Stimulated activated CD8-positive, alpha-beta memory T cell treated with anti-CD3 and anti-CD28 coated beads, Interleukin-15, amount 100 ng/mL, for 48 hours (primary cell): ENCODE measurements at regions not wholly inside any gene's neighbourhood (a gene's known extent, or its start where the extent isn't known, plus 50 kb on each side); places are given as distances from the start of the nearest gene placed in this dataset.
"Not testable (repeated sequence)": the region's sequence is repeated elsewhere in the genome, so short reads cannot be mapped to it uniquely, and the experiment has no call there.

Experiments
- DNase-seq, 2 donors: peaks; one replicate each; pipeline ENCODE4 v3.0.0-alpha.2; 2020; ENCODE audit warnings: low read depth in 2 of 2

DNA sequence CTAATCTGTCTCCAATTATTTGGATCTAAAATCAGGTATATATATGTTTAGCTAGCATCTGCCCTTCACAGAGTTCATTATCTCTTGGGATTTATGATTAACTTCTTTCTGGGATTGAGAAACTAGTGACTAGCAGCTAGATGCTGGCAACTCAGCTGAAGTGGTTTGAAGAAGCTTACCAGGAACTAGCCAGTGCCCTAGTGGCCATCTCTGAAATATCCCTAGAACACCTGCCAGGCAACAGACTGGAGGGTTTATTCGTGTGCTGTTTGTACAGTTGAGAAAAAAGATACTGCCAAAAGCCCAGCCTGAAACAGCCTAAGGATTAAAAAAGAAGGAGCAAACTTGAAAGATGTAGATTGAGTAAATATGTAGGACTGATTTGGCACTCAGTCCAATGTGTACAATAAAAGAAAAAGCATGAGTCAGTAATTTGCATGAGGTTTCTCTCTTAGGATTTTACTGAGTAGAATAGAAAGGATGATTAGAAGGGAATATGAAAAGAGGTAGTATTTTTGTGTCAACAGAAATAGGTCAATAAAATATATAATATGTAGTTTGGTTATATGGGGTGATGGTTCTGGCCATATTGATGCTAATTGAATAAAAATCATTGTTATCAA is 1144.6 kb upstream of the ADGRL2 start:
- DNase-seq = no peak

DNA sequence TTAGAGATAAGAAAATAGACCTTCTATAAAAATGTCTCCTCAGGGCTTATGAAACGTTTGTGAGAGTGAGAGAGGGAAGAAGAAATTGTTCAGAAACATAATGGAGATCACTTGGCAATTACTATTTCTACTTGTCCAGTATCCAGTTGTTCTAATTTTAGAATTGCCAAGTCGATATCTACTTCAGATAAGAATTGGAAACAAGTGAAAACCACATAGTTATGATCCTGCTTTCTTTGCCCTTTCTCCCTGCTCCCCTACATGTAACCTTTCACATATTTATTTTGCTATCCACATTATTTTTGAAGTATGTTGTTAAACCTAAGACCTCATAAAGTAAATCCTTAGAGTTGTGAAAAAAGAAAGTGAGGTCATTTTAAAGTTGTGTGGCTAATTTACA is 1154.7 kb upstream of the ADGRL2 start:
- no peak for DNase-seq

DNA sequence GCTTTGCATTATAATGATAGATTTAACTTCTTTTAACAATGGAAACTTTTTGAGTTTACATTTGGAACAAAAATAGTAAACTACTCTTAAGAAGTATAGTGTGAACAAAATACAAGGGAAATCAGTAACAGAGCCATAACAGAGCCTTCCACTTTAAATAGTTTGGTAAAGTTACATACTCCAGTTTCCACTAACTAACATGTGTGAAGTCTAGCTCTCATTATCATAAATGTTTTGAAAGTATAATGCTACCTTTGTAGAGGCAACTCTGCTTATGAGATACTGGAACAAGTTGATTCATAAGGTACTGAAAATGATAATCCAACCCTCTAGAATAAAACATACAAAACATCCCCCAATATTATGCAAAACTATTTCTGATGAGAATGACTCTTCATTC is 1155.1 kb upstream of the ADGRL2 start:
- DNase-seq = no peak

DNA sequence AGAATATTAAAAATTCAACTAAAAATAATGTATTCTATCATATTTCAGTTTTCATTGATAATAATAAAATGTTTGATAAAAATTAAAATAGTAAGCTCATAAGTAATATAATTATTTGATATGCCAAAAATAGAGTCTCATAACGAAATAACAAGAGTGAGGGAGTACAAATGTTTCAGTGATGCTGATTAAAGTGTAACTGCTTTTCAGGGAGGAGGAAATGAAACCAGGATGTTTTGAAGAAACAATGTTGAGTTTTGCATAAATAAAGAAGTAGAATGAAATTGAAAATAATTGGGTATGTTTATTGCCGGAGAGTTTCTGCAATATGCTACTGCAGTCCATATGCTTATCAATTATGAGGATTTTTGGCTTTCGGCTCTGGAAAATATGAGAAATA is 1159.8 kb upstream of the ADGRL2 start:
- no peak for DNase-seq

DNA sequence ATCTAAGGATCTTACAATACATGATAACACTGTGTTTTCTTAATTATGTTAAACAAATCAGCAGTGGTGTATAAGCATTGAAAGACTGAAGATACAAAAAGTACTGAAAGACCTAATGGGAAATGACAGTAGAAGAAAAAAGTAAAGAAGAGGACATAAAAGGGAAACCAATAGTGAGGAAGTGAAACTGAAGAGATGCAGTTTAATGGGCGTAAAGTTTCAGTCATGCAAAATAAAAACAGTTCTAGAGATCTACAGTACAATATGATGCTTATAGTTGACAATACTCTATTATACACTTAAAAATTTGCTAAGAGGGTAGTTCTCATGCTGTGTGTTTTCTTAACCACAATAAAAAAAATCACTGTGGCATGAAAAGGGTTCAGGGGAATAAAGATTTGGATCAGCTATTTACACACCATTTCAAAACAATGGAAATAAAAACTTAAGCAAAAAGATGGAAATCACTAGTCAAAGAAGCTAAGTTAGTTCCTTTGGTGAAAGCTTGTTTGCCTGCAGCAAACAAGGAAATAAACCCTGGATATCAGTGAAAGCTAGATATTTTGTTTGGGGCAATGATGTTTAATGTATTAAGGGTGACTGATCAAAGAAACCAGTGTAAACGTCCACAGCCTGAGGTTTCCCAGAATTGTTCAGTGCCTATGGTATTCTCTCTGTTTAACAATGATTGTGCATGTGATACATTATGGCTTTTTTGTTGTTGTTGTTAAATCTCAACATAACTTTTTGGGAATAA is 1160.8 kb upstream of the ADGRL2 start:
- no peak for DNase-seq

DNA sequence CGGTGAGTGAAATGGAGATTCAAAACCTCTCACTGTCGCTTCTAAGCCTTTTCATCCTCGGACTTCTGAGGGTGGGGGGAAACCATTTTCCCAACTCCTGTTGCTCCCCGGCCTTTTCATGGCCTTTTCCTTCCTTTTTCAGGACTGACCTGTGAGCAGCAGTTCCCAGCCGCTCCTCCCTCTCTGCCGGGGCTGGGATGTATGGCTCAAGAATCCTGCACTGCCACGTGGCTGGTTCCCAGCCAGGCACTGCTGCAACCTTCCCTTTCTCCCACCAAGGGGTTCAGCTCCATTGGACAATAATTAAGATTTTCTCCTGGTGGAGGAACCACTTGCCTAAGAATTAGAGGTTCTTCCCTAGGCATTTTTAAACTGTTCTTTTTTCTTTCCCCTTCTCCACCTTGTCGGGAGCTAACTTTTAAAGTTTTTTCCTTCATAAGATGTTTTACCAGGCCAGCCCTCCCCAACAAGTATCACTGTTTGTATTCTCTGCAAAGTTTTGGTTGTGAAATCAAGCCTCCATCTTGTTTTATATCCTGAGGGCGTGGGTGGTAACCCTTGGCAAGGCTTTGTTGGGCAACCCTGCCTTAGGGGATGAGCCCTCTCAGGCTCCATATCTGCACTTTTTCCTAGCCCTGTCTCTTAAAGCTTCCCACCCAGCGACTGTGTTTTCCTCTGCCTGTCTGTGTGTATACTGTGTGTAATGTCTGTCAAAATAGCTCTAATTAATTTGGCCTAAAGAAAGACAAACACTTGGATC is 1166.6 kb upstream of the ADGRL2 start:
- no peak for DNase-seq

DNA sequence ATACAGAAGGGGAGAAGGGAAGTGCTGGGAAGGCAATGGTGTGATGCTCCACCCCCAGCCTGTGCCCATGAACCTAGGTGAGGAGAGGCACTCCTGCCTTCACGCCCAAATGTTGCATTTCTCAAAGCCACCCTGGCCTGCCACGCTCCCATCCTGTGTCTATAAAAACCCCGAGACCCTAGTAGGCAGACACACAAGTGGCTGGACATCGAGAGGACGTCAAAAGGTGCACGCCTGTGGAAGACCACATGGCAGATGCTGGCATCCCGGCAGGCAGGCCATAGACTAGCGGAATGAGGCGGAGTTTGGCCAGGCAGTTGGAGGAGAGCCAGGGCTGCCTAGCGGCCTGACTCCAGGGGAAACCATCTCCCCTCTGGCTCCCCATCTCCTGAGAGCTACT is 1168.5 kb upstream of the ADGRL2 start:
- DNase-seq = no peak

DNA sequence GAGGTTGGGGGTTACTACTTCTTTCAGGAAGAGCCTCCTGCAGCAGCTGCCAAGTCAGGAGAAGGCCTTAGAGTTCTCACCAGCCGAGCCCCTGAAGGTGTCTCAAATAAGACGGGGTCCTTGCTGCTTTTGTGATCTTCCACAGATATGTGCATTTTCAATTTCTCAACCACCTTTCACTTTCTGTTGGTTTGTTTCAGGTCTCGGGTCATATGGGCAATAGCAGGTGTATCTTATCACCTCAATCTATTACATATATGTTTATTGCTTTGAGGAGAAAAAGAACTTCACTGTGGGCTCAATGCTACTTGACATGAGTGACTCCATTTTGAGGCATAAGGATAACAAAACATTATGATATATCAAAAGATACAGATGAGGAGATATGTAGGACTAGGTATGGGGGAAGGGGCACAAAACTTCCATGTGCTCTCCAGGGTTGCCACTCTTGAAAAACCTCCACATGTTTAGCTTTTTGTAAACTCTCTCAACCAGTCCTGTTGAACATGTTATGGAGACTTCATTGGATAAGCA is 1171.4 kb upstream of the ADGRL2 start:
- no peak for DNase-seq

DNA sequence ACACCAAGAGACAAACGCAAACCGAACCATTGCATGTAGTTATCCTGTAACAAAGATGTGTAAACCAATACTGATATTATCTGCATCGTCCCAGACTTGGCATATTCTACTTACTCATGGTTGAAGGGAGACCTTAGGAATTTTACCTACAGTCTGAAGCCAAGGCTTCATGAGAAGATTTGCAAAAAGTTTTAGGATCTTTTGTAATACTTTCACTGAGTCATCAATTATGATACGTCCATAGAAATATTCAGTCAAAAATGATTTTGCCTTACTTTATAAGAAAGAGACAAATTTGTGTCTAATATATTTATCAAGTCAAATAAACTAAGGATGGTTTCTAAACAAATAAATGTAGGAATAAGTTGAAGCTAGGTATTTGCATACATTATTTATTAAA is 1176.1 kb upstream of the ADGRL2 start:
- no peak for DNase-seq

DNA sequence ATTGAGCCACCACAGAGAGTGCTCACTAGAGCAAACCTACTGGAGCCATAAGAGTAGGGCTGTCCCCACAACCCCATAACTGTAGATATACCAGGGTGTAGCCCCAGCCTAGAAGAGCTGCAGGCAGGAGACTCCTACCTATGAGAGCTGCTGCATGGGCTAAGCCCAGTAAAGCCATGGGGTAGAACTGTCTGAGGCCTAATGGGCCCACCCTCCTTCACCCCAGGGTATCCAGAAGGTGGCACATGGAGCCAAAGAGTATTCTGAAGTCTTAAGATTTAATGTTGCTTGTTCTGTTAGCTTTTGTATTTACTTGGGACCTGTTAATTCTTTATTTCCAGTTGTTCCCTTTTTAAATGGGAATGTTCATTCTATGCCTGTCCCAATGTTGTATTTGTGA is 1193.7 kb upstream of the ADGRL2 start:
- DNase-seq = no peak

DNA sequence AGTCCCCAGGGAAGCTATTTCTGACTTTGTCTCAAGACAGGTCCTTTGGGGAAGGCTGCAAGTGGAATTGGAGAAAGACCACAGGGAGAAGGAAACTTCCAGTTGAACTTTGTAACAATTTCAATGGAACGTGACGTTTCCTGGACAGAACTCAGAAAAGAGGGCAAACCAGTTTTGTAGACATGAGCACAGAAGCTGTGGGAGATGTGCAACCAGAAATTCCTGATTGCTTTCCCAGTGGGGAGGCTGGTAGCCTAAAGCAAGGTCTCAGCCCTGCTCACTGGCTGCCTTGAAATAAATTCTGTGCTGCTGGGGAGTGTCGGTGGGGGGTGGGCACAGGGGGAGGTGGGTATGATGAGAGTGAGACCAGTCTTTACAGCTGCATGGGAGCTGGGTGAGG is 1206.7 kb upstream of the ADGRL2 start:
- DNase-seq = no peak

DNA sequence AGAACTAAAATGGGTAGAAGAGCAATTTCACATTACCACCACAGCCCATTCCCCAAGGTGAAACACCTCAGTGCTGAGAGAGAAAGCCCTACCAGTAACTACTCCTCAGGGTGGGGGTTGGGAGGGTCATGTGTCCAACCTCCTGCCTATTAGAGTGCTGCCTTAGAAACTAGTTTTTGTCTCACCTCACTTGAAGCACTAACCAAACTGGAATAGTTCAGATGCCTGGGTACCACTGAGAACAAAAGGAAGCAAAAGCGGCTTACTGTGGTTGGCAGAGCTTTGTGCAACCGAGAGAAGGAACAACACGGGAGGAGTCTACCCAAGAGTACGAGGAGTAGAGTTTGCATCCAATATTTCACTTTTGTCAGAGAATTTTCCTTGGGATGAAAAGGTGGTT is 1207.5 kb upstream of the ADGRL2 start:
- DNase-seq = no peak

DNA sequence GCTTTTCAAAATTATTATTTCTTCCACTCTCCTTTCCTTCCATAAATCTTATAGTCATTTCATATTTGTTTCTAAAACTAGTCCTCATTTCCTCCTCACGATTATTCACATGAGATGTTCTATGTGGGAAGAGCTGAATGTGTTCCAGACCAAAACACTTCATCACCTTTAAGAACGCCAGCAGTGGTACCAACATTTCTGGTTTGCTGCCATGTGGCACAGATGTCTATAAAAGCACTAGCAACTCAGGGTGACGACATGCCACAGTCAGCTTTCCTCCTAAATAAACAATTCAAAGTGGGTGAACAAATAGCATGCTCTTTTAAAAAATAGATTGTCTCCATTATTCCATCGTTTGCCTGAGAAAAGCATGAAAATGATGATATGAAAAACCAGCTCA is 1217.8 kb upstream of the ADGRL2 start:
- DNase-seq = no peak

DNA sequence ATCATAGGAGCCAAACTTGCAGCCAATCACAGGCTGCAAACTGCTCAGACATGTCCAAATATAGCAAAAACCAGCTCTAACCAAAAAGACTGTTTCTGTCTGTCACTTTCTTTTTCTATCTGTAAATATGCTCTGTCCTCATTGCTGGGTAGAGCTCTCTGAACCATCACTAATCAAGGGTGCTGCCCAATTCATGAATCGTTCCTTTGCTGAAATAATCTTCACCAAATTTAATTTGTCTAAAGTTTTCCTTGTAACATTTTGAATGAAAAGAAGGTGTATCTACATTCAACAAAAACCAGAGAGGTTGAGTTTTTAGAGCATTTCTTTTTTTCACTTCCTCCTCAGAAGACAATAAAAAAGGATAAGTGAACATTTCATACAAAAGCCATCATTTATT is 1221.7 kb upstream of the ADGRL2 start:
- no peak for DNase-seq

DNA sequence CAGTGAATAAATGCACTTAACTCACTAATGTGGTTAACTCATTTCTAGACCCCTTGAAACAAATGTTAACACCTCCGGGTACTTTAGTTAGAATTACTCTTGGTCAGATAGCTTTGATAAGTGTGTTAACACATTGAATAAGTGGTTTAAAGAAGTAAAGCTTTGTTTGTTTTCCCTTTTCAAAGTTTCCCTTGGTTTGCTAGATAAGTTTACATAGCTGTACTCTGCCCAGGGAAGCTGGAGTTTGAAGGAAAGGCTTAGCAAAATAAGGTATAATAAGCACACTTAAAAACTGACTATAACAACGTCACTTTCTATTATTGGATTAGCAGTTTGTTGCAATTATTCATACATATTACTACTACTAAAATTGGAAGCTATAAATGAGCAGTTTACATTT is 1233.9 kb upstream of the ADGRL2 start:
- DNase-seq = no peak

DNA sequence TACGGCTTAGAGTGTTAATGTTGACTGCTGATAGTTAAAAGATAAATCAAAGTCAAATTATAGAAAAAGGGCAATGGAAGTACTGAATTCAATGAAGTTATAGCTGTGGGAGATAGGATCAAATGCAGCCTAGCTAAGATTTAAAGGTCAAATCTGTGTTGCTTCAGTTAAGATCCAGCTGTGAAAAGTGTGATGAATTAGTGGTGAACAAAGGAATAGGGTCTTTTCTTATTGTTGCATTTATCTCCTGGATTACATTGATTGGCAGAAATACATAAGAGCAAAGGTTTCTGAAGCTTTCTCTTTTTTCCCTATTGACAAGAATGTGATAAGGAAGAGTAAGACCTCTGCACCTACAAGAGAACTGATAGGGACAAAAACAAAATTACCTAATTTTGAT is 1234.6 kb upstream of the ADGRL2 start:
- no peak for DNase-seq

DNA sequence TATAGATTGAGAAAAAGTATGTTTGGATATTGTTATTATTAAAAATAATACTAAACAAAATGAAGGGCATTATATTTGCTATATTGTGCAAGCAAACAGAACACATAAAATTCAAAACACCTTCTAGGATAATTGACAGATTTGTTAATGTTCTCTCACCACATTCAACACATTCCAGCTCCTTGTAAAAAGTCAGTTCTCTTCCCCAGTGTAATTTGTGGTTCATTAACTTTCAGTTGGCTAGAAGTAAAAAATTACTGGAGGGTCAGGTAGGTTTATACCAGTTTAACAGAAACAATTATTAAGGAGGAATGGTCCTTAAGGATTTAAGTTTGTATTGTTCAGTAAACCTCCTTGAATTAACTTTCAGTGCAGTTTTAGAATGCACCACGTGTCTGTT is 1235.3 kb upstream of the ADGRL2 start:
- no peak for DNase-seq

DNA sequence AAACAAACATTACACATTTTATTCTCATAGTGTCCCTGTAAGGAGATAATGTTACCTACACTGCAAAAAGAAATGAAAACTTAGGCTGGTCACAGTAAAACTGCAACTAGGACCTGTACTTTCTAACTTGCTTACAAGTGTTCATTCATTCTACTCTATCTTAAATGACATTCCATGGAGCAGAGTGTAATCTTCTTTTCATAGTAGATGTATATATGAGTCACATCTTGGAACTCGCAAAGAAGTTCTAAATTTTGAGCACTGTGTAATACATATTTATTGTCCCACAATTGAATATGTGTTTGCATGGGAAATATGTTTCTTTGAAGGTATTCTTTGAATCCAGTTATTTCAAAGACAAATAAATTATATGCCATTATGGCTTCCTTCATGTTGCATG is 1258.5 kb upstream of the ADGRL2 start:
- DNase-seq = no peak

DNA sequence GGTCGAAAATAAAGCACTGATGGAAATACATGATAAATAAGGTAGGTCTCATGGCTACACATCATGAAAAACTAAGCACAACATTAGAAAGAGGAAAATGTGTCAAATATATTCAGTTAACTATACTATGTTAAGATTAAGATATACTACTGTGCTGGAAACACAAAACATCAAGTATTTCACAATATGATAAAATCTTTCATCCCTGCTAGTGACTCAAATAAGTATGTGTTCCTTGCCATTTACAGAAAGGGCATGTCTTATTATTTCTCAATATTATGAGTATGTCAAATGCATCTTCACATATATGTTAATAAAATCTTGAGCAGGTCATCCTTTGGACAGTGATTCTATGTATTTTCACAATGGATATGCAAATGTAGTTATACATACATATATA is 1260.1 kb upstream of the ADGRL2 start:
- no peak for DNase-seq

DNA sequence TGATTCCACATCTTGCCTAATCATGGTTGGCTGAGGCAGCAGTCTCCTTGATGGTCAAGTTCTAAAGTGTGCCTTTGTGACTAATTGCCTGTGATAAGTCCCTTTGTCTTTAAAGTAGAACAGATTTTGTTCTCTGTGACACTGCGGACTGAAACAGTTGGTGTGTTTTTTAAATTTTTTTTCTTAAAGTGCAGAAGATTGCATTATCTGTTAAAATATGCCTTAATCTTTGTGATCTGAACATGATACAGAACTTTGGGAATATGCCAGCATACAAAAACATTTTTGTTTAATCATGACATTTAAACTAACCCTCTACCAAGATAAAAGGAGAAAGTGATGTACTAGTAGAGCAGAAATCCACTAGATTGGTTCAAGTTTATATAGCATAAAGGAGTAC is 1260.6 kb upstream of the ADGRL2 start:
- no peak for DNase-seq

DNA sequence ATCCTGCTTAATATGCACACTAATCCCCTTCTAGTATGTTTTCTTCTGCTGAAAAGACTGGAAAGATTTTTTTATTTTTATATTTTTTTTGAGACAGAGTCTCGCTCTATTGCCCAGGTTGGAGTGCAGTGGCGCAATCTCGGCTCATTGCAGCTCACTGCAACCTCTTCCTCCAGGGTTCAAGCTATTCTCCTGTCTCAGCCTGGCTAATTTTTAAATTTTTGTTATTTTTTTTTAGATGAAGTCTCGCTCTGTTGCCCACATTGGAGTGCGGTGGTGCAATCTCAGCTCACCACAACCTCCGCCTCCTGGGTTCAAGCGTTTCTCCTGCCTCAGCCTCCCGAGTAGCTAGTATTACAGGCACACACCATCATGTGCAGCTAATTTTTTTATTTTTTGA is 1261.4 kb upstream of the ADGRL2 start:
- DNase-seq = not testable (repeated sequence)

DNA sequence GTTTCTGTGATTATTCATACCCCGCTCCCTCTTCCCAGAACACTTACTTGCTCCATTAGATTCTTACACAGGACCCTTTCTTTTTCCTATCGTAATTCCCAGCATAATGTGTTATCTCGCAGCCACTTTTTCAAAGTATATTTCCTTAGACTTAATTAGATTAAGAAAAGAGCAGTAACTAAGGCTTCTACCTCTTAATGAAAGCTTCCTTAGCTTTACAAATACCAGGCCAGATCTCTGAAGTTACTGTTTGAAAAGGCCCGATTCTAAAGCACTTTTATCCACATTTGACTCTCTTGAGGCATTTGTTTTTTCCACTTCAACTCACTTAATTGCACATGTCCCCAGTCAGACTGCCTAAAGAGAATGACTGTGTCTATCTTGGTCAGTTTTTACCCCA is 1264.3 kb upstream of the ADGRL2 start:
- no peak for DNase-seq

DNA sequence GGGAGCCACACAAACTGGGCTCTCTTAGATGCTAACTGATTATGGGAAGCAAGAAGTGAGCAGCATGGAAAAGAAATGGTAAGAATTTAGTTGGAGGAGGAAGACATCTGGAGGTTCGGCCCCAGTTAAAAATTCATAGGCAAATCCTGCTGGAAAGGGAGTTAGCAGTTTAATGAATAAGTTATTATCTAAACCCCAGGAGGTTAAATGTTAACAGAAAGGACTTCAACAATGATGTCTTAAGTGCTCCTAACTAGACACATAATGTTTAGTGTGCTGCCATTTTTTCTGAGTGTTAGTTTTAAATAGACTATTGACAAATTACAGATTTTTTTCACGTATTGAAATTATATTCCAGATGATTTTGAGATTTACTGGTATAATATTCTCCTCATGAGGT is 1265.3 kb upstream of the ADGRL2 start:
- DNase-seq = no peak
